Kidney (tissue), 13 donors: ENCODE measurements at regions not wholly inside any gene's neighbourhood (a gene's known extent, or its start where the extent isn't known, plus 50 kb on each side); places are given as distances from the start of the nearest gene placed in this dataset.

Source experiments
- DNase-seq, 5 donors: peaks; one replicate each; pipeline ENCODE4 v3.0.0-alpha.2; 2013 to 2020
- FAIRE-seq: peaks from 2 replicates; lab custom pipeline; 2012; peaks lifted over from hg19 to GRCh38; lab: Jason Lieb, UNC
- H3K27ac ChIP-seq, 2 donors: one replicate each; pipeline ENCODE4 v1.7.0; 2013; ENCODE audit warnings: low read depth in 2 of 2, low read length in 2 of 2, inconsistent platforms in 1 of 2
- H3K27me3 ChIP-seq: one replicate; pipeline ENCODE4 v1.7.1; 2013; ENCODE audit warnings: low read length, inconsistent platforms; ENCODE audit not compliant: control insufficient read depth, insufficient read depth
- H3K36me3 ChIP-seq, 3 donors: one replicate each; pipeline versions ENCODE4 v1.7.0 to v1.7.1; 2013; ENCODE audit warnings: low read length in 3 of 3, control low read depth in 1 of 3, inconsistent platforms in 1 of 3; ENCODE audit not compliant: insufficient read depth in 3 of 3, control insufficient read depth in 2 of 3
- H3K4me1 ChIP-seq, 3 donors: one replicate each; pipeline versions ENCODE4 v1.7.0 to v1.7.1; 2013; ENCODE audit warnings: low read length in 3 of 3, inconsistent platforms in 1 of 3, low read depth in 1 of 3; ENCODE audit not compliant: control insufficient read depth in 2 of 3, insufficient read depth in 2 of 3
- H3K4me3 ChIP-seq, 3 donors: one replicate each; pipeline versions ENCODE4 v1.7.0 to v1.8.1; 2013; ENCODE audit warnings: low read length in 3 of 3, control low read depth in 1 of 3, inconsistent platforms in 1 of 3
- H3K9ac ChIP-seq, 3 donors: one replicate each; pipeline versions ENCODE4 v1.7.0 to v1.7.1; 2013; ENCODE audit warnings: low read length in 3 of 3, control low read depth in 1 of 3, inconsistent platforms in 1 of 3
- H3K9me3 ChIP-seq, 3 donors: one replicate each; pipeline versions ENCODE4 v1.7.0 to v1.7.1; 2013; ENCODE audit warnings: low read length in 3 of 3, control low read depth in 1 of 3, inconsistent platforms in 1 of 3; ENCODE audit not compliant: control insufficient read depth in 2 of 3, insufficient read depth in 1 of 3
- CTCF ChIP-seq: IDR thresholded peaks from 3 replicates; pipeline ENCODE4 v1.5.1; 2012; ENCODE audit warnings: mild to moderate bottlenecking, moderate library complexity, borderline replicate concordance; ENCODE audit not compliant: insufficient read depth; ENCODE audit errors: extremely low read depth
- intact Hi-C: fragments of 100-400 bp; cut with DNase I; formaldehyde crosslinking; loops from one replicate; pipeline ENCODE4 v1.11.1; 2022
- donor health status: control.
- donor health status: control.
- donor health status: control.
- donor health status: control.
- donor health status: control.
- donor health status: DM: yes; HTN: yes; CAD: no.
- donor health status: Normal renal cell carcinoma (clear cell type).

- Histone ChIP-seq H3K4me3 (no peak overlapping the region), H3K9ac (no peak overlapping the region), H3K27me3 (no peaks in the 10 kb centered on the region), H3K36me3 (no peaks in the 10 kb centered on the region), H3K4me1 (no peaks in the 10 kb centered on the region), H3K27ac (no peak overlapping the region), H3K9me3 (no peaks in the 10 kb centered on the region)
- DNase-seq = no peak
- FAIRE-seq = no peak
- no peak for TF ChIP-seq CTCF
- intact Hi-C loops = no loop called here
Measured at GRCh38 chrX:149992918-149993317, 54.6 kb upstream of the EOLA2 start.

- Histone ChIP-seq H3K36me3 (no peaks in the 10 kb centered on the region), H3K4me3 (no peak overlapping the region), H3K9ac (no peak overlapping the region), H3K4me1 (no peaks in the 10 kb centered on the region), H3K27me3 (no peaks in the 10 kb centered on the region), H3K27ac (no peak overlapping the region), H3K9me3 (no peaks in the 10 kb centered on the region)
- DNase-seq (no peak), FAIRE-seq (no peak)
- intact Hi-C loops = no loop called here
- no peak for TF ChIP-seq CTCF
Measured at GRCh38 chrX:149993989-149994388, 55.7 kb upstream of the EOLA2 start.

- no peak for FAIRE-seq
- no peak overlapping the region for H3K9ac ChIP-seq
- DNase-seq = no peak
Measured at GRCh38 chrX:149996515-149996914, 58.2 kb upstream of the EOLA2 start.

More at GRCh38 chrX:149996515-149996914, 58.2 kb upstream of the EOLA2 start:
- Histone ChIP-seq H3K36me3 (peaks cover 0 to 2% (median 0%) of the 10 kb centered on the region in 3 donors), H3K9me3 (no peaks in the 10 kb centered on the region), H3K4me3 (no peak overlapping the region), H3K4me1 (no peaks in the 10 kb centered on the region), H3K27me3 (no peaks in the 10 kb centered on the region), H3K27ac (no peak overlapping the region)
- intact Hi-C loops = no loop called here
- TF ChIP-seq CTCF = no peak
